ENCODE measurements at regions not wholly inside any gene's neighbourhood (a gene's known extent, or its start where the extent isn't known, plus 50 kb on each side); places are given as distances from the start of the nearest gene placed in this dataset.

GRCh38 chr11:27195837-27196202, 155.2 kb downstream of the BBOX1 start:
- no peak for TF ChIP-seq CTCF (conservative IDR thresholded peaks at IDR 0.05; ENCODE audit: control insufficient read depth, insufficient read depth, low read depth, low read length)
- H3K4me3 ChIP-seq (ENCODE audit: control insufficient read depth, low read depth, low read length), result no peak overlapping the region
- no peak for DNase-seq (ENCODE audit: low read depth)

GRCh38 chr11:27194976-27195375, 154.4 kb downstream of the BBOX1 start:
- no peak overlapping the region for H3K4me3 ChIP-seq (ENCODE audit: control insufficient read depth, low read depth, low read length)
- no peak for TF ChIP-seq CTCF (conservative IDR thresholded peaks at IDR 0.05; ENCODE audit: control insufficient read depth, insufficient read depth, low read depth, low read length)
- no peak for DNase-seq (ENCODE audit: low read depth)

- no peak for TF ChIP-seq CTCF (conservative IDR thresholded peaks at IDR 0.05; ENCODE audit: control insufficient read depth, insufficient read depth, low read depth, low read length)
- DNase-seq (ENCODE audit: low read depth), result no peak
- H3K4me3 ChIP-seq (ENCODE audit: control insufficient read depth, low read depth, low read length), result no peak overlapping the region
Measured at GRCh38 chr11:27193434-27194225, 153.0 kb downstream of the BBOX1 start.

DNA sequence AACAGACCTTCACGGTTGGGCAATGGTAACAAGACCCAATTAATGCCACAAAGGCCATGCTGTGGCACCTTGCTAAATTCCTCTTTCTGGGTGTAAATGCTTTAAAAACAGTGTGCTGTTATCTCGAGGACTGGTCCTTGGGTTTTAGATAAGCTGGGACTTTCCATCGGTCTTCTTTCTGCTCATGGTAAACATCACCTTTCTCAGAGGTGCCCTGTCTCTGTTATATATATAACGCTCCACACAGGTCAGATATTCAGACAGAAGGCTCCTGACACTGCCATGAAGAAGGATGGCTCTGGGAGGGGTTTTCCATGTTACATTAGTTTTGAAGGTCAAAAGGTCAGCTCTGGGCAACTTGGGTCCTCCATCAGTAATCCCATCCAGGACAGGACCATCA, 151.6 kb downstream of the BBOX1 start:
- H3K4me3 ChIP-seq (ENCODE audit: control insufficient read depth, low read depth, low read length), result no peak overlapping the region
- no peak for DNase-seq (ENCODE audit: low read depth)
- TF ChIP-seq CTCF (conservative IDR thresholded peaks at IDR 0.05; ENCODE audit: control insufficient read depth, insufficient read depth, low read depth, low read length), result no peak

DNA sequence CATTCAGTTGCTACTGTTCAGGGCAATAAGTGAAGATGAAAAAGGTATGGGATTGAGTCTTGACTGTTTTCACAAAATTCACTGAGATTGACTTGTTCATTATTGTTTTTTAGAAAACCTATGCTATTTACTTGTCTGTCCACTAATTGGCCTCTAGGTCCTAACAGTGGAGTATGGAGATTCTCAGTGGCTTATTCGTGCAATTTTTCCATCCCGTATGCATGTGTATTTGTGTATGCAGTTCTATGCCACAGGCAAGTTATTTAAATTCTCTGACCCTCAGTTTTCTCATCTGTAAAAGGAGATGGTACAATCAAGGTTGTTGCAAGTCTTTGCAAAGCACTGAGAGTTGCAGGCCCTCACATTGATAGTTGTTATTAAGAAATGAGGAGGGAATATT, 151.0 kb downstream of the BBOX1 start:
- DNase-seq (ENCODE audit: low read depth), result no peak
- no peak for TF ChIP-seq CTCF (conservative IDR thresholded peaks at IDR 0.05; ENCODE audit: control insufficient read depth, insufficient read depth, low read depth, low read length)
- H3K4me3 ChIP-seq (ENCODE audit: control insufficient read depth, low read depth, low read length), result no peak overlapping the region

DNA sequence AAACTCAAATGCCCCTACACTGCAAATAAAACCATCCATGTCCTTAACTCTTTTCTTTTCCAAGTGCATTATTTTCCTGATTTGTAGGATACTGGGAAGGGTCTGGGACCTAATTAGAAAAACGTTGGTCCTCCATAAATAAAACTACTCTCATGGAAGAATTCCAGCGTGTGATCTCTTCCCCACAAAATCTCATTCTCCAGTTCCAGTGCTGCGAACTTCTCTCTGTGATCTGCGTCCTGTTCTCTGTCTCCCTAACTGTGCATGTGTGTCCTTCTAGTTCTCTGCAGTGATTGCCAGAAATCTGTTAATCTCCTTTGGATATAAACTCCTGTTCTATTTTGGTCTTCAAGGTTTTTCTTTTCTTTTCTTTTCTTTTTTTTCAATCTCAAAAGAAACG, 148.1 kb downstream of the BBOX1 start:
- no peak overlapping the region for H3K4me3 ChIP-seq (ENCODE audit: control insufficient read depth, low read depth, low read length)
- no peak for DNase-seq (ENCODE audit: low read depth)
- no peak for TF ChIP-seq CTCF (conservative IDR thresholded peaks at IDR 0.05; ENCODE audit: control insufficient read depth, insufficient read depth, low read depth, low read length)

Measured in fibroblast of mammary gland (primary cell).